NCI-H2196 (cell line): ENCODE measurements at regions not wholly inside any gene's neighbourhood (a gene's known extent, or its start where the extent isn't known, plus 50 kb on each side); places are given as distances from the start of the nearest gene placed in this dataset.
A peak's percentile ranks its signal among the peaks of the same experiment; 100 is the strongest.
"Not testable (repeated sequence)": the region's sequence is repeated elsewhere in the genome, so short reads cannot be mapped to it uniquely, and the experiment has no call there.

Experiments
- DNase-seq: peaks from one replicate; lab custom pipeline; 2025; ENCODE audit not compliant: unreplicated experiment; lab: John Stamatoyannopoulos, UW

DNA sequence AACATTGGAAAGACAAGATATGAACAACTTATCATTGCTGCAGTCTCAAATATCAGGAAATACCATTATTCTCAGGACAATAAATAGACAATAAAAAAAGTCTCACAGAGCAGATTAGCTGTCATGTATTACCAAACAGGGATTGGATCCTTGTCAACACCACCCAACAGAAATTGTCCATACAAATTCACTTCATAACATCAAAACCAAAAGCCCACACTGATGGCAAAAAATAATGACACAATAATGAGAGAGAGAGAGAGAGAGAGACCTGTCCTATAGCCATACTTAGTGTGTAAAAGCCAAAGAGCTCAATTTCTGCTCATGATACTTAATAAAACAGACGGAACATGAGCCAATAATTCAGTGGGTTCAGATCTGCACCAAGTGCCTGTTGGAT, 96.5 kb downstream of the PPIAL4G start:
- DNase-seq, result no peak

- DNase-seq, result not testable (repeated sequence)
These were observed 97.1 kb downstream of the PPIAL4G start for GRCh38 chr1:148386031-148386398.

GRCh38 chr1:148385371-148386030, 97.6 kb downstream of the PPIAL4G start:
- DNase-seq, result no peak

GRCh38 chr1:148383966-148384365, 99.1 kb downstream of the PPIAL4G start:
- no peak for DNase-seq

DNA sequence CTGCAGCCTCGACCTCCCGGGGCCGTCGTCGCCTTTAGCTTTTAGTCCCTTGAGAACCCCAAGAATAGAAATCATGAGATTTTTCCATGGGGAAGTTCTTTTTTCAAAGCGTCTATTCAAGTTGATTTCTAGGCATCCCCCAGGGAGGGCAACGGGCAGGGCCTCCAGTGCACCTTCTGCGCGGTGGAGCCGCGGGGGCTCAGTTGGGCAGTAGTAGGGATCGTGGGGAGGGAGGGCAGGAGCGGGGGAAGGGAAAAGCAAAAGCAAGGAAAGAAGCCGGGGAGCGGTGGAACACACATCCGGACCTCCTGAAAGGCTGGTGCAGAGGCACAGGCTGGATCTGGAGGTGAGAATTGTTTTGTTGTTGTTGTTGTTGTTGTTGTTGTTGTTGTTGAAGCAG, 103.4 kb downstream of the PPIAL4G start:
- no peak for DNase-seq

- DNase-seq, result no peak
These were observed 104.0 kb downstream of the PPIAL4G start for GRCh38 chr1:148379170-148379500.

GRCh38 chr1:148377992-148378391, 105.1 kb downstream of the PPIAL4G start:
- DNase-seq, result not testable (repeated sequence)

DNA sequence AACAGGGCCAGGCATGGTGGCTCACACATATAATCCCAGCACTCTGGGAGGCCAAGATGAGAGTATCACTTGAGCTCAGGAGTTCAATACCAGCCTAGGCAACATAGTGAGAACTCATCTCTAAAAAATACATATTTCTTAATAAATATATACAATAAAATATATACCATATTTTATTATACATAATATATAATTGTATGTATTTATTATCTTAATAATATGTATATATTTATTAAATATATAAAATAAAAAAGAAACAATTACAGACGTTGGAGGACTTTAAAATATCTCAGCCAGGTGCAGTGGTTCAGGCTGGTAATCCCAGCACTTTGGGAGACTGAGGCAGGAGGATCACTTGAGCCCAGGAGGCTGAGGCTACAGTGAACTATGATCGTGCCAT, 106.1 kb downstream of the PPIAL4G start:
- DNase-seq, result not testable (repeated sequence)

DNA sequence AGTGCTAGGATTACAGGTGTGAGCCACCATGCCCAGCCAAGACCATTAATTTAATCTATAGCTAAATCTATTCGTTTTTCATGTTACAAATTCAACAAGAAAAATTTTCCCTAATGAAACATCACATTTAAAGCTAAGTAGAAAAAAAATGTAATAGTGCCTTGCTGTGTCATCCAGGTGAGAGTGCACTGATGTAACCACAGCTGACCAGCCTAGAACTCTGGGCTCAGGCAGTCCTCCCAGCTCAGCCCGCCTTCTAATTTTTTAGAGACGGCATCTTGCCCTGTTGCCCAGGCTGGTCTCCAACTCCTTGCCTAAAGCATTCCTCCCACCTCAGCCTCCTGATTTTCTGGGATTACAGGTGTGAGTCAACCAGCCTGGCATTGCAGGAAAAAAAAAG, 109.0 kb downstream of the PPIAL4G start:
- DNase-seq, result no peak

DNA sequence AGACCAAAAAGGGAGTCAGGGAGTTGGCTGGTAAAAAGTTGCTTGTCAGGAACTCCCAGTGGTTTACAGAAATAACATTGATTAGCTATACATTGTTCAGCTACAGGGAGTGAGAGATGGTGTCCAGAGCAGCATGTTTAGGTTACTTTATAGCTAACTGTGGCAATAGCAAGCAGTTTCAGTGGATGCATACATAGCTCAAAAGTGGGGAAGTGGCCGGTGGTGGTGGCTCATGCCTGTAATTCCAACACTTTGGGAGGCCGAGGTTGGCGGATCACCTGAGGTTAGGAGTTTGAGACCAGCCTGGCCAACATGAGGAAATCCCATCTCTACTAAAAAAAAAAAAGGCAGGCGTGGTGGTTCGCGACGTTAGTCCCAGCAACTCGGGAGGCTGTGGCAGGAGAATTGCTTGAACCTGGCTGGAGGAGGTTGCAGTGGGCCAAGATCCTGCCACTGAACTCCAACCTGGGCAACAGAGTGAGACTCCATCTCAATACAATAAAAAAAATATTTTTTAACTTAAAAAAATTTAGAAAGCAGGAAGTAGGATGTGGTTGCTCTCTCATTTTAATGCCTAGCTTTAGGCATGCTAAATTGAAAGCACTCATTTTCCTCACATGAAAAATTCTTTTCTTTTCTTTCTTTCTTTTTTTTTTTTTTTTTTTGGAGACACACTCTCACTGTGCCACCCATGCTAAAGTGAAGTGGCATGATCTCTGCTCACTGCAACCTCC, 109.7 kb downstream of the PPIAL4G start:
- DNase-seq, result no peak

DNA sequence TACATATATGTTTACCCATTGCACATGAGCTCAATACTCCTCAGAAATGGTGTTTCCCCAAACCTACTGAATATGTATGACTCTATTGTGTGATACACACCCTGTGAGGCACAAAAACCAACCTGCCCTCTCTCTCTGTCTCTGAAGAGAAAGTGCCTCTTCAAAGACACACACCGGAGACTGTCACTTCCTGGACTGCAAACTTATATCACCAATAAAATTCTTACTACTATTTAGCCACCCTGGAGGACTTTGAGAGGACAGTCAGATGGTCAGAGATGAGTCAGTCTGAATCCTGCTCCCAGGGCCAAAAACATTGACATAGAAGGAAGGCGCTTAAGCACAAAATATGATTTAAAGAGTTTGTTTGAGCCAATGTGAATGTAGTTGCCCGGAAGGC, 110.4 kb downstream of the PPIAL4G start:
- no peak for DNase-seq

- DNase-seq, result not testable (repeated sequence)
These were observed 110.9 kb downstream of the PPIAL4G start for GRCh38 chr1:148372051-148372726.

- peak; percentile 62 for DNase-seq
These were observed 111.5 kb downstream of the PPIAL4G start for GRCh38 chr1:148371551-148371994.

- not testable (repeated sequence) for DNase-seq
These were observed 112.4 kb downstream of the PPIAL4G start for GRCh38 chr1:148370661-148371060.

DNA sequence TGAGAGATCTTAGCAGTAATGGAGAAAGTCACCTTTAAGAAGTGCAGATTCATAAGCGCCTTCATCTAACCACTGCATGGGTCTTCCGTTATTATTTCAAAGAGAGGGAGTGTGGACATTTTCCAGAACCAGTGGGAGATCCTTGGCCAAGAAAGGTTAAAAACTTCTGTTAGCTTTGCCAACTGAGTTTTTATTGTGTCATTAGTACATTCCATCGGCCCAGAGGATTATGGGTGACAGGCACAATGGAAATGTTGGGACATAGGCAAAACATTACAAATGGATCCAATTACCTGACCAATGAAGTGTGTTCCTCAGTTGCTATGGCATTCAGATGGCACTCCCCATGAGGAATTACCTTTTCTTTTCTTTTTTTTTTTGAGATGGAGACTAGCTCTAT, 115.5 kb downstream of the PPIAL4G start:
- DNase-seq, result no peak

- DNase-seq, result not testable (repeated sequence)
These were observed 116.9 kb downstream of the PPIAL4G start for GRCh38 chr1:148366136-148366753.

GRCh38 chr1:148365151-148365550, 118.0 kb downstream of the PPIAL4G start:
- not testable (repeated sequence) for DNase-seq

DNA sequence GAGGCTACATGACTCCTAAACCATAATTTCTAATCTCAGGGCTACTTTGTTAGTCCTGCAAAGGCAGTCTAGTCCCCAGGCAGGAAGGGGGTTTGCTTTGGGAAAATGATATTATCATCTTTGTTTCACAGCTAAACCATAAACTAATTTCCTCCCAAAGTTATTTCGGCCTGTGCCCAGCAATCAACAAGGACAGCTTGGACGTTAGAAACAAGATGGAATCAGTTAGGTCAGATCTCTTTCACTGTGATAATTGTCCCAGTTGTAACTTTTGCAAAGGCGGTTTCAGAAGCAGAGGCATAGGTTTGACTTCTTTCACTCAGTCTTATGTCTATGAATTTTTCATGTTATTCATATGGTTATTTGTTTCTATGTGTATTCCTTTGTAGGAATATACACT, 119.1 kb downstream of the PPIAL4G start:
- DNase-seq, result not testable (repeated sequence)

DNA sequence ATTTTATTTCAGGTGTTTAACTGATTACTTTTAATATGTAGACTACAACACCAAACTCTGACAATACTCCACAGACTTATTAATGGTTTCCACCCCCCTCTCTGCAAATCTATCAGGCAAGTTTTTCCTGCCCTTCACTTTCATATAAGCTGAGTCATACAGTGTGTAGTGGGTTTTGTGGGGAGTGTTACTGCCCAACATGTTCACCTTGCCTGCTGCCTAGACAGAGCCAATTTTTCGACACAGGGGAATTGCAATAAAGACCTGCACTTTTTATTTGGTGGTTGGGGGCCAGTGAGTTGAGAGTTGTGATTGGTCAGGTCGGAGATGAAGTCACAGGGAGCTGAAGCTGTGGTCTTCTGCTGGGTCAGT, 119.7 kb downstream of the PPIAL4G start:
- DNase-seq, result no peak

- DNase-seq, result no peak
These were observed 120.3 kb downstream of the PPIAL4G start for GRCh38 chr1:148362626-148363438.

DNA sequence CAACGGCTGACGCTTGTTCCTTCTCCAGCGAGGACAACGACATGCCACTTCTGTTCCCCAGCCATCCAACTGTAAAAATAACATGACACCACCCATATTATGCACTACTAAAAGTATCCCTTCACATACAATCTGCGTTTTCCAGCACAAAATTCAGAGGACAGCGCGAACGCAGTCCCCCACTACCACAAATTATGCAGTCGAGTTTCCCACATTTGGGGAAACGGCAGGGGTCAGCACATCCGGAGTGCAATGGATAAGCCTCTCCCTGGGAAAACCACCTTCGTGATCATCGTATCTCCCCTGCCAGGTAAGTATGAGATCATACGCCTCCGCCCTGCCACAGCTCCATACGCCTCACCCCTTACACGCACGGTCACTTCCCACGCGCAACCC, 120.9 kb downstream of the PPIAL4G start:
- no peak for DNase-seq
